AG04449 (cell line): ENCODE measurements at regions not wholly inside any gene's neighbourhood (a gene's known extent, or its start where the extent isn't known, plus 50 kb on each side); places are given as distances from the start of the nearest gene placed in this dataset.

Experiments
- CTCF ChIA-PET: fragments of 350-600 bp; formaldehyde crosslinking; extraction: SDS; loops from one replicate; lab custom pipeline; 2021; ENCODE audit warnings: antibody characterized with exemption; lab: Yijun Ruan, JAX
- POLR2A ChIA-PET: fragments of 400-600, 350-600 bp; formaldehyde crosslinking; extraction: SDS; loops from one replicate; lab custom pipeline; 2020; ENCODE audit warnings: antibody characterized with exemption, inconsistent platforms; lab: Yijun Ruan, JAX
- DNase-seq: peaks from one replicate; pipeline ENCODE4 v3.0.0-alpha.2; 2010; ENCODE audit warnings: low read depth, low spot score
- H3K4me3 ChIP-seq: 2 replicates; pipeline ENCODE4 v1.5.1; 2011; ENCODE audit warnings: low read depth, mild to moderate bottlenecking, control low read depth, low read length
- CTCF ChIP-seq: IDR thresholded peaks from one replicate; pipeline ENCODE4 v1.5.1; 2011; ENCODE audit warnings: mild to moderate bottlenecking, moderate library complexity, low read length, control low read depth, inconsistent platforms; ENCODE audit not compliant: insufficient read depth; ENCODE audit errors: missing control alignments

GRCh38 chr9:2264081-2264480, 248.9 kb downstream of the SMARCA2 start:
- no peak for DNase-seq
- TF ChIP-seq CTCF, result no peak
- ChIA-PET CTCF (no interaction called here), POLR2A (no interaction called here)
- no peak overlapping the region for H3K4me3 ChIP-seq

GRCh38 chr9:2267181-2267745, 252.1 kb downstream of the SMARCA2 start:
- ChIA-PET POLR2A (no interaction called here), CTCF (no interaction called here)
- DNase-seq, result no peak
- TF ChIP-seq CTCF, result no peak
- H3K4me3 ChIP-seq, result no peak overlapping the region

- no peak overlapping the region for H3K4me3 ChIP-seq
- no peak for DNase-seq
- CTCF ChIA-PET, result no interaction called here
- TF ChIP-seq CTCF, result no peak
- POLR2A ChIA-PET, result no interaction called here
Observed at GRCh38 chr9:2269778-2270177, 254.6 kb downstream of the SMARCA2 start.

- POLR2A ChIA-PET, result no interaction called here
- TF ChIP-seq CTCF, result no peak
Observed at GRCh38 chr9:2270565-2270964, 255.4 kb downstream of the SMARCA2 start.

GRCh38 chr9:2271426-2271825, 256.3 kb downstream of the SMARCA2 start:
- no peak for TF ChIP-seq CTCF
- DNase-seq, result no peak
- no peak overlapping the region for H3K4me3 ChIP-seq
- ChIA-PET POLR2A (no interaction called here), CTCF (no interaction called here)

More at GRCh38 chr9:2270565-2270964, 255.4 kb downstream of the SMARCA2 start:
- CTCF ChIA-PET, result no interaction called here
- no peak for DNase-seq
- no peak overlapping the region for H3K4me3 ChIP-seq

GRCh38 chr9:2274762-2275161, 259.6 kb downstream of the SMARCA2 start:
- TF ChIP-seq CTCF, result no peak
- no peak for DNase-seq
- CTCF ChIA-PET, result no interaction called here
- H3K4me3 ChIP-seq, result no peak overlapping the region
- POLR2A ChIA-PET, result no interaction called here
